Smooth muscle cell (in vitro differentiated cells): ENCODE measurements at regions not wholly inside any gene's neighbourhood (a gene's known extent, or its start where the extent isn't known, plus 50 kb on each side); places are given as distances from the start of the nearest gene placed in this dataset.

Experiments
- DNase-seq: peaks from one replicate; lab custom pipeline; 2025; ENCODE audit not compliant: unreplicated experiment; lab: John Stamatoyannopoulos, UW
- H2AFZ ChIP-seq: fragments of 200-600 bp; sonication (generic); 2 replicates; pipeline ENCODE4 v1.6.0; 2016; ENCODE audit warnings: antibody characterized with exemption, low read depth, mild to moderate bottlenecking
- H3F3A ChIP-seq: fragments of 200-600 bp; sonication (generic); 2 replicates; pipeline ENCODE4 v1.6.0; 2017; ENCODE audit warnings: antibody characterized with exemption, low read depth
- H3K27ac ChIP-seq: fragments of 200-600 bp; sonication (generic); 2 replicates; pipeline ENCODE4 v1.5.1; 2016; ENCODE audit warnings: low read depth, mild to moderate bottlenecking
- H3K27me3 ChIP-seq: fragments of 200-600 bp; sonication (generic); 2 replicates; pipeline ENCODE4 v1.6.1; 2016; ENCODE audit warnings: low read depth, mild to moderate bottlenecking
- H3K36me3 ChIP-seq: fragments of 200-600 bp; sonication (generic); 2 replicates; pipeline ENCODE4 v1.5.1; 2016; ENCODE audit warnings: low read depth
- H3K4me1 ChIP-seq: fragments of 200-600 bp; sonication (generic); 2 replicates; pipeline ENCODE4 v1.5.1; 2016; ENCODE audit warnings: low read depth
- H3K4me2 ChIP-seq: fragments of 200-600 bp; sonication (generic); 2 replicates; pipeline ENCODE4 v1.6.0; 2016; ENCODE audit warnings: mild to moderate bottlenecking
- H3K4me3 ChIP-seq: fragments of 200-600 bp; sonication (generic); 2 replicates; pipeline ENCODE4 v1.5.1; 2016; ENCODE audit warnings: mild to moderate bottlenecking
- H3K79me2 ChIP-seq: fragments of 200-600 bp; sonication (generic); 2 replicates; pipeline ENCODE4 v1.6.0; 2016; ENCODE audit warnings: low read depth, mild to moderate bottlenecking
- H3K9ac ChIP-seq: fragments of 200-600 bp; sonication (generic); 2 replicates; pipeline ENCODE4 v1.6.0; 2016; ENCODE audit warnings: low read depth
- H3K9me3 ChIP-seq: fragments of 200-600 bp; sonication (generic); replicated peaks from 2 replicates; pipeline ENCODE4 v1.5.1; 2016; ENCODE audit warnings: low read depth
- H4K20me1 ChIP-seq: fragments of 200-600 bp; sonication (generic); 2 replicates; pipeline ENCODE4 v1.6.0; 2016; ENCODE audit warnings: low read depth
- CTCF ChIP-seq: fragments of 200-600 bp; sonication (generic); IDR thresholded peaks from 2 replicates; pipeline ENCODE4 v1.5.1; 2017; ENCODE audit warnings: borderline replicate concordance, mild to moderate bottlenecking, antibody characterized with exemption; ENCODE audit not compliant: insufficient read depth, poor library complexity, severe bottlenecking
- WGBS: methylation state at CpG from one replicate; pipeline ENCODE4 v1.1.7; 2016; ENCODE audit warnings: low lambda C conversion rate; 5-methylcytosine and 5-hydroxymethylcytosine counted together

DNA sequence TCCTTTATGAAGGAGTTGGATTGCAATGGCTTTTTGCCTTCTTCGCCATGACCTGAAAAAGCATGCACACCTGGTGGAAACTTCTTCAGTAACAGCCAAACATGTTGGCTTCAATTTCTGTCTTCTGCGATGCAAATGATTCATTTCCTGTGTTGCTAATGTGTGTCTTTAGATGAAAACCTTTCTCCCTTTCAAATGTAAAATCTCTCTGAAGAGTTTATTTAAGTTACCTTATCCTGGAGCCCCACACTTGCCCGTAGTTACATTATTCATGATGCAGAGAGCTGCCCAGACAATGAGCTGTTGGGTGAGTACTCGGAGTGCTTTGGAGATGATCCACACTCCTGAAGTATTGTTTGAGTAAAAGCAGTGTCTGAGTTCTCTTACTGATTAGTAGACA, 1100.9 kb downstream of the RPA4 start:
- H2AFZ ChIP-seq = peak overlapping the region; percentile 78
- DNase-seq = no peak
- H3K4me3 ChIP-seq = no peak overlapping the region
- peaks cover 6% of the 10 kb centered on the region for H3F3A ChIP-seq
- peaks cover 11% of the 10 kb centered on the region for H3K4me1 ChIP-seq
- peak overlapping the region; percentile 35 for H3K4me2 ChIP-seq
- no peak for TF ChIP-seq CTCF
- peak overlapping the region; percentile 12 for H3K27ac ChIP-seq
- H3K27me3 ChIP-seq = no peaks in the 10 kb centered on the region
- H3K9me3 ChIP-seq = no peaks in the 10 kb centered on the region
- H3K36me3 ChIP-seq = no peaks in the 10 kb centered on the region
- H3K9ac ChIP-seq = no peak overlapping the region
- 26% methylated on average over 4 of the region's 4 CpGs for WGBS
- H4K20me1 ChIP-seq = no peaks in the 10 kb centered on the region
- H3K79me2 ChIP-seq = no peaks in the 10 kb centered on the region

DNA sequence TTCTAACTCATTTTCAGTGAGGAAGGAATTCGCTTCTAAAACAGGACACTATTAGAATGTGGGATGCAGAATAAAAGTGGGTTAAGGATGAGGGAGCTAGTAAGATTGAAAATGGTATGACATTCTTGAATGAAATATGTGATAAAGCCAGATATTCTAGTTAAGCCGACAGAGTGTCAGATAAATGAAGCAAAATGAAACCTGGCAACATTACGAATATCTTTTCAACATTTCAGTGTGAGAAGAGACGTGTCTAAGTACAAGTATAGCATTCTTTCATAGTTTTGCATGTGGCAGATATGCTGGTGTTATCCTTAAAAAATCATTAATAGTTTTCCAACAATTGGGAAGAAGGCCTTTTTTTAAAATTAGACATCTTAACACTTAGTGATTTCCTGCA, 1101.4 kb downstream of the RPA4 start:
- 62% methylated on average over 4 of the region's 4 CpGs for WGBS
- no peaks in the 10 kb centered on the region for H4K20me1 ChIP-seq
- no peaks in the 10 kb centered on the region for H3K79me2 ChIP-seq
- DNase-seq = no peak
- TF ChIP-seq CTCF = no peak
- H3K4me3 ChIP-seq = no peak overlapping the region
- H3K27me3 ChIP-seq = no peaks in the 10 kb centered on the region
- peaks cover 6% of the 10 kb centered on the region for H3F3A ChIP-seq
- H3K9me3 ChIP-seq = no peaks in the 10 kb centered on the region
- H3K4me2 ChIP-seq = peak overlapping the region; percentile 35
- peak overlapping the region; percentile 12 for H3K27ac ChIP-seq
- peak overlapping the region; percentile 78 for H2AFZ ChIP-seq
- H3K36me3 ChIP-seq = no peaks in the 10 kb centered on the region
- H3K9ac ChIP-seq = no peak overlapping the region
- peaks cover 11% of the 10 kb centered on the region for H3K4me1 ChIP-seq

DNA sequence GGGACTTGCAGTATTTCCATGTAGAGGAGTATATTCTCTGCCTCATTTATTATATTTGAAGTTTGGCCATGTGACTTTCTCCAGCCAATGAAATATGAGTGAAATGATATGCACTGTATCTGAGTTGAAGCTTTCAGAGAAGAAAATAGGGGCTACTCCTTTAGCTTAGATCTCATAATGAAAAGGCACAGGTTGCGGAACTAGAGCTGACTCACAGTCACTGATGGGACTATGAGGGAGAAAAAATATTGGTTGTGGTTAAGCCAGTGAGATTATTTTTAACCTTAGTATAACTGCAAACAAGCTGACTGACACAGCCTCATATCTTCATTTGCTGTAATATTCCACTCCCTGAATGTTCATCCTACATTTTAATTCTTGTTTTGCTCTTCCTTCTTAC, 1104.3 kb downstream of the RPA4 start:
- Histone ChIP-seq H3K79me2 (no peaks in the 10 kb centered on the region), H4K20me1 (no peaks in the 10 kb centered on the region), H3K4me1 (peaks cover 11% of the 10 kb centered on the region), H3F3A (peaks cover 6% of the 10 kb centered on the region), H3K27me3 (no peaks in the 10 kb centered on the region), H3K4me3 (no peak overlapping the region), H3K27ac (no peak overlapping the region), H3K9me3 (no peaks in the 10 kb centered on the region), H3K36me3 (no peaks in the 10 kb centered on the region), H3K9ac (no peak overlapping the region), H2AFZ (no peak overlapping the region), H3K4me2 (no peak overlapping the region)
- DNase-seq = no peak
- TF ChIP-seq CTCF = no peak
- 31% methylated on average over 1 of the region's 1 CpG for WGBS

- Histone ChIP-seq H3K79me2 (no peaks in the 10 kb centered on the region), H4K20me1 (no peaks in the 10 kb centered on the region), H3F3A (no peaks in the 10 kb centered on the region), H3K9me3 (no peaks in the 10 kb centered on the region), H3K27me3 (no peaks in the 10 kb centered on the region), H3K4me1 (no peaks in the 10 kb centered on the region), H3K9ac (no peak overlapping the region), H3K36me3 (no peaks in the 10 kb centered on the region), H3K4me3 (no peak overlapping the region), H3K4me2 (no peak overlapping the region), H3K27ac (no peak overlapping the region), H2AFZ (no peak overlapping the region)
- no peak for DNase-seq
- 91% methylated on average over 4 of the region's 4 CpGs for WGBS
- no peak for TF ChIP-seq CTCF
Measured at GRCh38 chrX:97995834-97996233, 1112.1 kb downstream of the RPA4 start.
